Uterus (tissue), 2 donors: ENCODE measurements at regions not wholly inside any gene's neighbourhood (a gene's known extent, or its start where the extent isn't known, plus 50 kb on each side); places are given as distances from the start of the nearest gene placed in this dataset.

ENCODE experiments used
- POLR2A ChIP-seq, 2 donors: fragments of 450-650 bp; IDR thresholded peaks; one replicate each; pipeline ENCODE4 v1.6.1; 2016; ENCODE audit warnings: antibody characterized with exemption in 2 of 2, mild to moderate bottlenecking in 1 of 2, moderate library complexity in 1 of 2
- TF ChIP-seq, protein P1 (sequence below), 4 experiments: fragments of 200-600 bp in 2 of 4; fragments of 450-650 bp in 2 of 4; sonication (generic) in 2 of 4; IDR thresholded peaks; one replicate each; pipeline ENCODE4 v1.5.1; 2016 to 2019; ENCODE audit warnings: antibody characterized with exemption in 4 of 4, mild to moderate bottlenecking in 2 of 4, moderate library complexity in 1 of 4

DNA sequence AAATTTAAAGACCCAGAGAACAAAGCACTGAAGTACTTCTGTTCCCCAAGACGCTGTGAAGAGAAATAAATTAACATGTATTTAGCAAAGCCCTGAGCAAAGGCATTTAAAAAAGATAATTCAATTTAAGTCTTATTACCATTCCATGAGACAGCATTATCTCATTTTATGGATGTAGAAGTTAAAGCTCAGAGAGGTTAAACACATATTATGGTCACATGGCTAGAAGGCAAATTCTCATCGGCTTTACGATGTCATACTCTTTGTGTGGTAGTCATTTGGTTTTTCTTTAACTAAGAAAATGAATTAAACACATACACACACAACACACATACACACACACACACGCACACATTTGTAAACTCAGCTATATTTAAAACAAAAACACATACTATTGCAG is 262.7 kb downstream of the HS3ST1 start:
- TF ChIP-seq, protein P1, sequence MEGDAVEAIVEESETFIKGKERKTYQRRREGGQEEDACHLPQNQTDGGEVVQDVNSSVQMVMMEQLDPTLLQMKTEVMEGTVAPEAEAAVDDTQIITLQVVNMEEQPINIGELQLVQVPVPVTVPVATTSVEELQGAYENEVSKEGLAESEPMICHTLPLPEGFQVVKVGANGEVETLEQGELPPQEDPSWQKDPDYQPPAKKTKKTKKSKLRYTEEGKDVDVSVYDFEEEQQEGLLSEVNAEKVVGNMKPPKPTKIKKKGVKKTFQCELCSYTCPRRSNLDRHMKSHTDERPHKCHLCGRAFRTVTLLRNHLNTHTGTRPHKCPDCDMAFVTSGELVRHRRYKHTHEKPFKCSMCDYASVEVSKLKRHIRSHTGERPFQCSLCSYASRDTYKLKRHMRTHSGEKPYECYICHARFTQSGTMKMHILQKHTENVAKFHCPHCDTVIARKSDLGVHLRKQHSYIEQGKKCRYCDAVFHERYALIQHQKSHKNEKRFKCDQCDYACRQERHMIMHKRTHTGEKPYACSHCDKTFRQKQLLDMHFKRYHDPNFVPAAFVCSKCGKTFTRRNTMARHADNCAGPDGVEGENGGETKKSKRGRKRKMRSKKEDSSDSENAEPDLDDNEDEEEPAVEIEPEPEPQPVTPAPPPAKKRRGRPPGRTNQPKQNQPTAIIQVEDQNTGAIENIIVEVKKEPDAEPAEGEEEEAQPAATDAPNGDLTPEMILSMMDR (IDR thresholded peaks at IDR 0.05), result no peak
- TF ChIP-seq POLR2A (IDR thresholded peaks at IDR 0.05), result no peak
